GM23338 (cell line): ENCODE measurements at regions not wholly inside any gene's neighbourhood (a gene's known extent, or its start where the extent isn't known, plus 50 kb on each side); places are given as distances from the start of the nearest gene placed in this dataset.

Experiments used
- ATAC-seq: fragments of 200-7000 bp; cut with Tn5 transposase; 3 replicates; pipeline ENCODE4 v1.9.1; 2020
- DNase-seq: peaks from one replicate; pipeline ENCODE4 v3.0.0-alpha.2; 2015; ENCODE audit warnings: low spot score
- H2AFZ ChIP-seq: fragments of 200-600 bp; sonication (generic); 2 replicates; pipeline ENCODE4 v1.8.0; 2016; ENCODE audit warnings: antibody characterized with exemption, mild to moderate bottlenecking, moderate library complexity
- H3F3A ChIP-seq: fragments of 200-600 bp; sonication (generic); replicated peaks from 2 replicates; pipeline ENCODE4 v1.8.0; 2017; ENCODE audit warnings: antibody characterized with exemption, mixed run types, low read depth
- H3K27ac ChIP-seq: fragments of 200-600 bp; sonication (generic); 2 replicates; pipeline ENCODE4 v1.6.1; 2016; ENCODE audit warnings: low read depth
- H3K27me3 ChIP-seq: fragments of 200-600 bp; sonication (generic); 2 replicates; pipeline ENCODE4 v1.8.0; 2016; ENCODE audit warnings: mild to moderate bottlenecking, mixed run types, moderate library complexity; ENCODE audit not compliant: insufficient read depth
- H3K36me3 ChIP-seq: fragments of 200-600 bp; sonication (generic); 2 replicates; pipeline ENCODE4 v1.8.0; 2016; ENCODE audit warnings: mild to moderate bottlenecking; ENCODE audit not compliant: insufficient read depth
- H3K4me1 ChIP-seq: fragments of 200-600 bp; sonication (generic); 2 replicates; pipeline ENCODE4 v1.8.0; 2016; ENCODE audit warnings: mild to moderate bottlenecking, moderate library complexity; ENCODE audit not compliant: insufficient read depth
- H3K4me2 ChIP-seq: fragments of 200-600 bp; sonication (generic); 2 replicates; pipeline ENCODE4 v1.7.1; 2017; ENCODE audit warnings: mixed run types
- H3K4me3 ChIP-seq: fragments of 200-600 bp; sonication (generic); 2 replicates; pipeline ENCODE4 v1.6.1; 2016; ENCODE audit warnings: mixed run types
- H3K79me2 ChIP-seq: fragments of 200-600 bp; sonication (generic); replicated peaks from 2 replicates; pipeline ENCODE4 v1.8.0; 2017; ENCODE audit warnings: mild to moderate bottlenecking; ENCODE audit not compliant: insufficient read depth
- H3K9me2 ChIP-seq: fragments of 200-600 bp; sonication (generic); 2 replicates; pipeline ENCODE4 v1.8.0; 2017; ENCODE audit not compliant: insufficient read depth
- H4K20me1 ChIP-seq: fragments of 200-600 bp; sonication (generic); replicated peaks from 2 replicates; pipeline ENCODE4 v1.8.0; 2017; ENCODE audit warnings: mild to moderate bottlenecking; ENCODE audit not compliant: insufficient read depth
- H3K27ac Mint-ChIP-seq: 2 replicates; pipeline ENCODE4 v1.8.0; 2020; ENCODE audit warnings: inconsistent platforms, mild to moderate bottlenecking, moderate library complexity, mixed read lengths
- H3K27me3 Mint-ChIP-seq: 3 replicates; pipeline ENCODE4 v1.8.0; 2022; ENCODE audit warnings: low read depth, mild to moderate bottlenecking, moderate library complexity, mixed read lengths, inconsistent platforms; ENCODE audit not compliant: insufficient read depth, poor library complexity
- H3K36me3 Mint-ChIP-seq: 3 replicates; pipeline ENCODE4 v1.8.0; 2021; ENCODE audit warnings: low read depth, mild to moderate bottlenecking, inconsistent platforms, moderate library complexity, mixed read lengths
- H3K4me1 Mint-ChIP-seq: 3 replicates; pipeline ENCODE4 v1.8.0; 2020; ENCODE audit warnings: mild to moderate bottlenecking, inconsistent platforms, mixed read lengths
- H3K4me3 Mint-ChIP-seq: 3 replicates; pipeline ENCODE4 v1.8.0; 2021; ENCODE audit warnings: moderate library complexity, mild to moderate bottlenecking, inconsistent platforms, mixed read lengths
- H3K9me3 Mint-ChIP-seq: 3 replicates; pipeline ENCODE4 v1.8.0; 2020; ENCODE audit warnings: moderate library complexity, mild to moderate bottlenecking, inconsistent platforms, mixed read lengths
- CREB1 ChIP-seq: fragments of 250-450 bp; sonication (Bioruptor Pico); IDR thresholded peaks from 2 replicates; pipeline ENCODE4 v1.5.0; 2020; ENCODE audit warnings: low read depth, mild to moderate bottlenecking, moderate library complexity
- CTCF ChIP-seq, 2 experiments: fragments of 200-600 bp in 1 of 2; sonication (generic) in 1 of 2; conservative IDR thresholded peaks; 2 replicates each; pipeline versions ENCODE4 v1.5.1 to v1.6.1; 2016 to 2017; ENCODE audit warnings: antibody characterized with exemption in 2 of 2, low read depth in 2 of 2, mild to moderate bottlenecking in 2 of 2, moderate library complexity in 1 of 2
- ETS1 ChIP-seq: IDR thresholded peaks from 2 replicates; pipeline ENCODE4 v1.6.1; 2016; ENCODE audit warnings: antibody characterized with exemption
- EZH2 ChIP-seq: fragments of 200-600 bp; sonication (generic); IDR thresholded peaks from one replicate; pipeline ENCODE4 v1.8.0; 2017; ENCODE audit warnings: antibody characterized with exemption, mild to moderate bottlenecking, low read depth; ENCODE audit not compliant: unreplicated experiment
- EZH2phosphoT487 ChIP-seq: fragments of 200-600 bp; sonication (generic); IDR thresholded peaks from one replicate; pipeline ENCODE4 v1.8.1; 2018; ENCODE audit warnings: antibody characterized with exemption; ENCODE audit not compliant: unreplicated experiment
- JUNB ChIP-seq: IDR thresholded peaks from one replicate; pipeline ENCODE4 v1.6.1; 2016; ENCODE audit warnings: antibody characterized with exemption; ENCODE audit not compliant: unreplicated experiment
- NANOG ChIP-seq: IDR thresholded peaks from 2 replicates; pipeline ENCODE4 v1.6.1; 2016; ENCODE audit warnings: antibody characterized with exemption, borderline replicate concordance
- POLR2AphosphoS5 ChIP-seq: IDR thresholded peaks from 2 replicates; pipeline ENCODE4 v1.6.1; 2016; ENCODE audit warnings: antibody characterized with exemption, low read depth
- REST ChIP-seq: IDR thresholded peaks from one replicate; pipeline ENCODE4 v1.6.1; 2018; ENCODE audit warnings: antibody characterized with exemption; ENCODE audit not compliant: unreplicated experiment
- STAT1 ChIP-seq: IDR thresholded peaks from one replicate; pipeline ENCODE4 v1.6.1; 2016; ENCODE audit warnings: antibody characterized with exemption; ENCODE audit not compliant: unreplicated experiment
- ZNF114 ChIP-seq: fragments of 250-450 bp; sonication (Bioruptor Pico); IDR thresholded peaks from 2 replicates; pipeline ENCODE4 v1.5.0; 2020; ENCODE audit warnings: mild to moderate bottlenecking, moderate library complexity
- ZNF331 ChIP-seq: fragments of 250-450 bp; sonication (Bioruptor Pico); IDR thresholded peaks from 2 replicates; pipeline ENCODE4 v1.5.0; 2020; ENCODE audit warnings: low read depth, mild to moderate bottlenecking, moderate library complexity
- TF ChIP-seq, protein P1 (sequence below): fragments of 250-450 bp; sonication (Bioruptor Pico); IDR thresholded peaks from 2 replicates; pipeline ENCODE4 v1.5.0; 2020; ENCODE audit warnings: mild to moderate bottlenecking, moderate library complexity

GRCh38 chr4:146072376-146072775, 103.1 kb upstream of the LSM6 start:
- Histone ChIP-seq H4K20me1 (no peaks in the 10 kb centered on the region), H2AFZ (no peak overlapping the region; the same call in 1 of the 2 replicates), H3K4me1 (no peaks in the 10 kb centered on the region), H3K9me2 (no peaks in the 10 kb centered on the region), H3F3A (no peaks in the 10 kb centered on the region), H3K79me2 (no peaks in the 10 kb centered on the region), H3K4me2 (no peak overlapping the region), H3K36me3 (no peaks in the 10 kb centered on the region), H3K27ac (no peak overlapping the region), H3K4me3 (no peak overlapping the region), H3K27me3 (no peaks in the 10 kb centered on the region)
- TF ChIP-seq EZH2 (no peak), NANOG (no peak), ETS1 (no peak), CREB1 (CRISPR knock-in tag) (no peak), ZNF331 (CRISPR knock-in tag) (no peak), ZNF114 (CRISPR knock-in tag) (no peak), STAT1 (no peak), CTCF (conservative IDR thresholded peaks at IDR 0.05; ENCODE audit: low read depth in 2 of 2) (no peak), JUNB (no peak), REST (no peak), EZH2phosphoT487 (no peak), POLR2AphosphoS5 (no peak)
- TF ChIP-seq, protein P1, sequence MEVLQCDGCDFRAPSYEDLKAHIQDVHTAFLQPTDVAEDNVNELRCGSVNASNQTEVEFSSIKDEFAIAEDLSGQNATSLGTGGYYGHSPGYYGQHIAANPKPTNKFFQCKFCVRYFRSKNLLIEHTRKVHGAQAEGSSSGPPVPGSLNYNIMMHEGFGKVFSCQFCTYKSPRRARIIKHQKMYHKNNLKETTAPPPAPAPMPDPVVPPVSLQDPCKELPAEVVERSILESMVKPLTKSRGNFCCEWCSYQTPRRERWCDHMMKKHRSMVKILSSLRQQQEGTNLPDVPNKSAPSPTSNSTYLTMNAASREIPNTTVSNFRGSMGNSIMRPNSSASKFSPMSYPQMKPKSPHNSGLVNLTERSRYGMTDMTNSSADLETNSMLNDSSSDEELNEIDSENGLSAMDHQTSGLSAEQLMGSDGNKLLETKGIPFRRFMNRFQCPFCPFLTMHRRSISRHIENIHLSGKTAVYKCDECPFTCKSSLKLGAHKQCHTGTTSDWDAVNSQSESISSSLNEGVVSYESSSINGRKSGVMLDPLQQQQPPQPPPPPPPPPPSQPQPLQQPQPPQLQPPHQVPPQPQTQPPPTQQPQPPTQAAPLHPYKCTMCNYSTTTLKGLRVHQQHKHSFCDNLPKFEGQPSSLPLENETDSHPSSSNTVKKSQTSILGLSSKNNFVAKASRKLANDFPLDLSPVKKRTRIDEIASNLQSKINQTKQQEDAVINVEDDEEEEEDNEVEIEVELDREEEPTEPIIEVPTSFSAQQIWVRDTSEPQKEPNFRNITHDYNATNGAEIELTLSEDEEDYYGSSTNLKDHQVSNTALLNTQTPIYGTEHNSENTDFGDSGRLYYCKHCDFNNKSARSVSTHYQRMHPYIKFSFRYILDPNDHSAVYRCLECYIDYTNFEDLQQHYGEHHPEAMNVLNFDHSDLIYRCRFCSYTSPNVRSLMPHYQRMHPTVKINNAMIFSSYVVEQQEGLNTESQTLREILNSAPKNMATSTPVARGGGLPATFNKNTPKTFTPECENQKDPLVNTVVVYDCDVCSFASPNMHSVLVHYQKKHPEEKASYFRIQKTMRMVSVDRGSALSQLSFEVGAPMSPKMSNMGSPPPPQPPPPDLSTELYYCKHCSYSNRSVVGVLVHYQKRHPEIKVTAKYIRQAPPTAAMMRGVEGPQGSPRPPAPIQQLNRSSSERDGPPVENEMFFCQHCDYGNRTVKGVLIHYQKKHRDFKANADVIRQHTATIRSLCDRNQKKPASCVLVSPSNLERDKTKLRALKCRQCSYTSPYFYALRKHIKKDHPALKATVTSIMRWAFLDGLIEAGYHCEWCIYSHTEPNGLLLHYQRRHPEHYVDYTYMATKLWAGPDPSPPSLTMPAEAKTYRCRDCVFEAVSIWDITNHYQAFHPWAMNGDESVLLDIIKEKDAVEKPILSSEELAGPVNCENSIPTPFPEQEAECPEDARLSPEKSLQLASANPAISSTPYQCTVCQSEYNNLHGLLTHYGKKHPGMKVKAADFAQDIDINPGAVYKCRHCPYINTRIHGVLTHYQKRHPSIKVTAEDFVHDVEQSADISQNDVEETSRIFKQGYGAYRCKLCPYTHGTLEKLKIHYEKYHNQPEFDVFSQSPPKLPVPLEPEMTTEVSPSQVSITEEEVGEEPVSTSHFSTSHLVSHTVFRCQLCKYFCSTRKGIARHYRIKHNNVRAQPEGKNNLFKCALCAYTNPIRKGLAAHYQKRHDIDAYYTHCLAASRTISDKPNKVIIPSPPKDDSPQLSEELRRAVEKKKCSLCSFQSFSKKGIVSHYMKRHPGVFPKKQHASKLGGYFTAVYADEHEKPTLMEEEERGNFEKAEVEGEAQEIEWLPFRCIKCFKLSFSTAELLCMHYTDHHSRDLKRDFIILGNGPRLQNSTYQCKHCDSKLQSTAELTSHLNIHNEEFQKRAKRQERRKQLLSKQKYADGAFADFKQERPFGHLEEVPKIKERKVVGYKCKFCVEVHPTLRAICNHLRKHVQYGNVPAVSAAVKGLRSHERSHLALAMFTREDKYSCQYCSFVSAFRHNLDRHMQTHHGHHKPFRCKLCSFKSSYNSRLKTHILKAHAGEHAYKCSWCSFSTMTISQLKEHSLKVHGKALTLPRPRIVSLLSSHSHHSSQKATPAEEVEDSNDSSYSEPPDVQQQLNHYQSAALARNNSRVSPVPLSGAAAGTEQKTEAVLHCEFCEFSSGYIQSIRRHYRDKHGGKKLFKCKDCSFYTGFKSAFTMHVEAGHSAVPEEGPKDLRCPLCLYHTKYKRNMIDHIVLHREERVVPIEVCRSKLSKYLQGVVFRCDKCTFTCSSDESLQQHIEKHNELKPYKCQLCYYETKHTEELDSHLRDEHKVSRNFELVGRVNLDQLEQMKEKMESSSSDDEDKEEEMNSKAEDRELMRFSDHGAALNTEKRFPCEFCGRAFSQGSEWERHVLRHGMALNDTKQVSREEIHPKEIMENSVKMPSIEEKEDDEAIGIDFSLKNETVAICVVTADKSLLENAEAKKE, result no peak
- Mint-ChIP-seq H3K4me3 (no peak overlapping the region), H3K27me3 (peaks cover 3% of the 10 kb centered on the region), H3K27ac (no peak overlapping the region), H3K4me1 (no peaks in the 10 kb centered on the region), H3K9me3 (no peaks in the 10 kb centered on the region), H3K36me3 (no peaks in the 10 kb centered on the region)
- DNase-seq (no peak), ATAC-seq (no peak)
